HepG2 (cell line): ENCODE measurements at regions not wholly inside any gene's neighbourhood (a gene's known extent, or its start where the extent isn't known, plus 50 kb on each side); places are given as distances from the start of the nearest gene placed in this dataset.

Experiments
- ATAC-seq: fragments of 200-7000 bp; cut with Tn5 transposase; 3 replicates; pipeline ENCODE4 v1.9.1; 2020; ENCODE audit warnings: mild to moderate bottlenecking, moderate library complexity
- BruUV-seq: library from RNA; stranded (reverse); fragments of 400-500 nt; replicated peaks from 2 replicates; lab custom pipeline; 2021; lab: Mats Ljungman, UMichigan
- CTCF ChIA-PET: fragments of 300-600 bp; formaldehyde crosslinking; extraction: SDS; loops from one replicate; lab custom pipeline; 2021; ENCODE audit warnings: low total read pairs, inconsistent platforms, low intra/inter-chr PET ratio; lab: Yijun Ruan, JAX
- POLR2A ChIA-PET: fragments of 350-600 bp; sonication (Branson Sonifier 250); formaldehyde crosslinking; loops from one replicate; lab custom pipeline; 2020; ENCODE audit warnings: antibody characterized with exemption, inconsistent platforms; lab: Yijun Ruan, JAX
- DNase-seq: peaks from one replicate; pipeline ENCODE4 v3.0.0-alpha.2; 2015; ENCODE audit warnings: low spot score
- FAIRE-seq: peaks from 3 replicates; lab custom pipeline; 2011; peaks lifted over from hg19 to GRCh38; lab: Jason Lieb, UNC
- H2AFZ ChIP-seq: one replicate; pipeline ENCODE4 v1.6.1; 2011; ENCODE audit warnings: low read length, inconsistent platforms
- H3K27ac ChIP-seq: fragments of 300-600 bp; 3 replicates; pipeline ENCODE4 v1.8.0; 2011; ENCODE audit warnings: mixed run types, mild to moderate bottlenecking, mixed read lengths, low read length, inconsistent platforms; ENCODE audit not compliant: insufficient read depth; ENCODE audit errors: extremely low read length
- H3K27me3 ChIP-seq, 2 experiments: fragments of 200-600 bp in 1 of 2; 2 replicates in 1 of 2; 3 replicates in 1 of 2; pipeline versions ENCODE4 v1.6.0 to v1.8.0; 2011; ENCODE audit warnings: low read length in 2 of 2, mild to moderate bottlenecking in 2 of 2, moderate library complexity in 2 of 2, inconsistent platforms in 1 of 2; ENCODE audit not compliant: insufficient read depth in 2 of 2, control insufficient read depth in 1 of 2
- H3K36me3 ChIP-seq, 2 experiments: fragments of 200-600 bp in 1 of 2; replicated peaks in 1 of 2; 2 replicates in 1 of 2; 3 replicates in 1 of 2; pipeline versions ENCODE4 v1.5.1 to v1.8.0; 2011; ENCODE audit warnings: low read length in 2 of 2, inconsistent platforms in 1 of 2; ENCODE audit not compliant: insufficient read depth in 2 of 2, control insufficient read depth in 1 of 2
- H3K4me1 ChIP-seq: 2 replicates; pipeline ENCODE4 v1.5.1; 2012; ENCODE audit warnings: low read length, inconsistent platforms; ENCODE audit not compliant: insufficient read depth
- H3K4me2 ChIP-seq: 2 replicates; pipeline ENCODE4 v1.6.0; 2011; ENCODE audit warnings: low read depth, low read length, inconsistent platforms
- H3K4me3 ChIP-seq, 3 experiments: fragments of 200-600 bp in 1 of 3; sonication (generic), shearing (Covaris generic) in 1 of 3; replicated peaks in 1 of 3; 2 replicates each; pipeline ENCODE4 v1.5.1; 2011 to 2016; ENCODE audit warnings: low read length in 3 of 3, inconsistent platforms in 2 of 3, low read depth in 2 of 3, mild to moderate bottlenecking in 2 of 3, control low read depth in 1 of 3, mixed read lengths in 1 of 3; ENCODE audit not compliant: insufficient read depth in 1 of 3
- H3K79me2 ChIP-seq: one replicate; pipeline ENCODE4 v1.6.1; 2011; ENCODE audit warnings: low read length, inconsistent platforms; ENCODE audit not compliant: insufficient read depth
- H3K9ac ChIP-seq: 2 replicates; pipeline ENCODE4 v1.6.0; 2011; ENCODE audit warnings: mild to moderate bottlenecking, low read depth, low read length, inconsistent platforms; ENCODE audit not compliant: insufficient read depth
- H3K9me3 ChIP-seq: 2 replicates; pipeline ENCODE4 v1.5.1; 2012; ENCODE audit warnings: mild to moderate bottlenecking, low read length
- H4K20me1 ChIP-seq: 2 replicates; pipeline ENCODE4 v1.6.0; 2011; ENCODE audit warnings: inconsistent platforms, mild to moderate bottlenecking, low read length, moderate library complexity; ENCODE audit not compliant: insufficient read depth
- AGO2 ChIP-seq: fragments of 200-400 bp; formaldehyde crosslinking; optimal IDR thresholded peaks from 2 replicates; pipeline ENCODE3; 2017; ENCODE audit warnings: mild to moderate bottlenecking, low read depth, low read length, moderate library complexity
- ATF4 ChIP-seq, 2 experiments: fragments of 450-650 bp in 1 of 2; sonication (generic) in 1 of 2; formaldehyde crosslinking; IDR thresholded peaks; 2 replicates each; pipeline versions ENCODE4 v1.5.0 to v1.8.0; 2020 to 2022; ENCODE audit warnings: mild to moderate bottlenecking in 1 of 2, missing genetic modification reagents in 1 of 2
- DBP ChIP-seq: sonication (generic); formaldehyde crosslinking; IDR thresholded peaks from 2 replicates; pipeline ENCODE4 v1.4.0; 2020; ENCODE audit warnings: missing genetic modification reagents; ENCODE audit errors: not compliant biosample characterization
- FOXO1 ChIP-seq: sonication (generic); formaldehyde crosslinking; IDR thresholded peaks from 2 replicates; pipeline ENCODE4 v1.4.0; 2020; ENCODE audit warnings: missing genetic modification reagents
- HOMEZ ChIP-seq: IDR thresholded peaks from 2 replicates; pipeline ENCODE4 v1.6.1; 2016; ENCODE audit warnings: low read depth
- IRF2 ChIP-seq: IDR thresholded peaks from 2 replicates; pipeline ENCODE4 v1.6.1; 2018; ENCODE audit warnings: missing genetic modification reagents, missing compliant biosample characterization
- RBFOX2 ChIP-seq: fragments of 200-400 bp; formaldehyde crosslinking; IDR thresholded peaks from 2 replicates; pipeline ENCODE4 v1.6.1; 2017; ENCODE audit warnings: low read depth, mild to moderate bottlenecking, low read length
- YEATS4 ChIP-seq: sonication (generic); formaldehyde crosslinking; IDR thresholded peaks from 2 replicates; pipeline ENCODE4 v1.4.0; 2020; ENCODE audit warnings: missing genetic modification reagents, borderline replicate concordance
- ZBTB25 ChIP-seq: IDR thresholded peaks from 2 replicates; pipeline ENCODE4 v1.6.1; 2018; ENCODE audit warnings: missing genetic modification reagents
- ZFP90 ChIP-seq: sonication (generic); formaldehyde crosslinking; IDR thresholded peaks from 2 replicates; pipeline ENCODE4 v1.8.0; 2022; ENCODE audit warnings: missing genetic modification reagents, mild to moderate bottlenecking, inconsistent platforms, borderline replicate concordance
- ZMYM2 ChIP-seq: sonication (generic); formaldehyde crosslinking; IDR thresholded peaks from 2 replicates; pipeline ENCODE4 v1.8.0; 2022; ENCODE audit warnings: mild to moderate bottlenecking, missing genetic modification reagents
- ZNF230 ChIP-seq: sonication (generic); formaldehyde crosslinking; IDR thresholded peaks from 2 replicates; pipeline ENCODE4 v1.4.0; 2020; ENCODE audit warnings: mild to moderate bottlenecking, missing genetic modification reagents
- ZNF24 ChIP-seq: fragments of 450-650 bp; IDR thresholded peaks from 2 replicates; pipeline ENCODE4 v1.6.1; 2017; ENCODE audit warnings: antibody characterized with exemption, mild to moderate bottlenecking
- ZNF598 ChIP-seq: sonication (generic); formaldehyde crosslinking; IDR thresholded peaks from 2 replicates; pipeline ENCODE4 v1.5.1; 2020; ENCODE audit warnings: mild to moderate bottlenecking, missing genetic modification reagents, borderline replicate concordance
- ZNF644 ChIP-seq: IDR thresholded peaks from 2 replicates; pipeline ENCODE4 v1.6.1; 2016; ENCODE audit warnings: low read depth
- ZNF670 ChIP-seq: sonication (generic); formaldehyde crosslinking; IDR thresholded peaks from 2 replicates; pipeline ENCODE4 v1.8.0; 2022; ENCODE audit warnings: mild to moderate bottlenecking, missing genetic modification reagents, borderline replicate concordance
- ZNF766 ChIP-seq: sonication (generic); formaldehyde crosslinking; IDR thresholded peaks from 2 replicates; pipeline ENCODE4 v1.5.0; 2020; ENCODE audit warnings: missing genetic modification reagents, borderline replicate concordance
- ZZZ3 ChIP-seq: sonication (generic); formaldehyde crosslinking; IDR thresholded peaks from 2 replicates; pipeline ENCODE4 v1.4.0; 2020; ENCODE audit warnings: missing genetic modification reagents, mild to moderate bottlenecking, borderline replicate concordance
- WGBS: methylation state at CpG from one replicate; pipeline ENCODE4 v1.1.6; 2017; ENCODE audit warnings: low lambda C conversion rate; 5-methylcytosine and 5-hydroxymethylcytosine counted together
- in situ Hi-C: cut with HindIII; loops from 2 replicates; pipeline ENCODE4 v1.10.0; 2017; ENCODE audit warnings: low pct_unique_long_range_greater_than_20kb; ENCODE audit not compliant: extremely low pct_ligation_motif_present
- intact Hi-C: fragments of 100-400 bp; cut with micrococcal nuclease; formaldehyde crosslinking; loops from one replicate; pipeline ENCODE4 v1.10.0; 2022; ENCODE audit not compliant: unreplicated experiment
- TF ChIP-seq, protein P1 (sequence below): sonication (generic); formaldehyde crosslinking; IDR thresholded peaks from 2 replicates; pipeline ENCODE4 v1.4.0; 2020; ENCODE audit warnings: mild to moderate bottlenecking, low read depth, missing genetic modification reagents

- TF ChIP-seq ZNF766 (CRISPR knock-in tag) (no peak), RBFOX2 (no peak), ZMYM2 (CRISPR knock-in tag) (no peak), HOMEZ (no peak), ZNF670 (CRISPR knock-in tag) (no peak), ZNF644 (CRISPR knock-in tag) (no peak)
These were observed 238.8 kb downstream of the RFC3 start (continued) for GRCh38 chr13:34056733-34057258.

GRCh38 chr13:34064456-34065205, 246.7 kb downstream of the RFC3 start:
- intact Hi-C loops (no loop called here), in situ Hi-C loops (no loop called here)
- CTCF ChIA-PET, result no interaction called here
- Histone ChIP-seq H3K4me1 (peaks cover 13% of the 10 kb centered on the region), H3K9ac (no peak overlapping the region), H3K36me3 (no peaks in the 10 kb centered on the region), H3K4me3 (no peak overlapping the region), H2AFZ (no peak overlapping the region), H3K9me3 (no peaks in the 10 kb centered on the region), H4K20me1 (no peaks in the 10 kb centered on the region), H3K27me3 (no peaks in the 10 kb centered on the region), H3K4me2 (no peak overlapping the region), H3K27ac (no peak overlapping the region), H3K79me2 (no peaks in the 10 kb centered on the region)
- no TSS peak for BruUV-seq
- POLR2A ChIA-PET, result no interaction called here
- WGBS, result 96% methylated on average over 1 of the region's 2 CpGs
- ATAC-seq (no peak), FAIRE-seq (no peak), DNase-seq (no peak)
- TF ChIP-seq IRF2 (CRISPR knock-in tag) (no peak), ZNF230 (CRISPR knock-in tag) (no peak), AGO2 (no peak), ATF4 (CRISPR knock-in tag; IDR thresholded peaks at IDR 0.05) (no peak), DBP (CRISPR knock-in tag) (no peak), ZZZ3 (no peak), ZBTB25 (CRISPR knock-in tag) (no peak), YEATS4 (CRISPR knock-in tag) (no peak), FOXO1 (CRISPR knock-in tag) (no peak), ZFP90 (CRISPR knock-in tag) (no peak), ZNF598 (CRISPR knock-in tag) (no peak), ZNF24 (no peak)
- TF ChIP-seq, protein P1, sequence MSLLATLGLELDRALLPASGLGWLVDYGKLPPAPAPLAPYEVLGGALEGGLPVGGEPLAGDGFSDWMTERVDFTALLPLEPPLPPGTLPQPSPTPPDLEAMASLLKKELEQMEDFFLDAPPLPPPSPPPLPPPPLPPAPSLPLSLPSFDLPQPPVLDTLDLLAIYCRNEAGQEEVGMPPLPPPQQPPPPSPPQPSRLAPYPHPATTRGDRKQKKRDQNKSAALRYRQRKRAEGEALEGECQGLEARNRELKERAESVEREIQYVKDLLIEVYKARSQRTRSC (CRISPR knock-in tag), result no peak
